WTC11 (cell line): ENCODE measurements at regions not wholly inside any gene's neighbourhood (a gene's known extent, or its start where the extent isn't known, plus 50 kb on each side); places are given as distances from the start of the nearest gene placed in this dataset.

Experiments
- ATAC-seq: fragments of 200-7000 bp; cut with Tn5 transposase; 2 replicates; pipeline ENCODE4 v1.10.0; 2021; ENCODE audit warnings: mild to moderate bottlenecking, moderate library complexity
- CTCF ChIA-PET: fragments of 300-600 bp; sonication (Branson Sonifier 250); formaldehyde crosslinking; loops from one replicate; lab custom pipeline; 2021; ENCODE audit warnings: antibody characterized with exemption; lab: Charles Lee
- POLR2A ChIA-PET: fragments of 350-600 bp; sonication (Branson Sonifier 250); formaldehyde crosslinking; loops from one replicate; lab custom pipeline; 2021; ENCODE audit warnings: antibody characterized with exemption; lab: Charles Lee
- DNase-seq: peaks from one replicate; pipeline ENCODE4 v3.0.0; 2021; ENCODE audit warnings: low spot score
- H3K27ac Mint-ChIP-seq: 2 replicates; pipeline ENCODE4 v1.8.0; 2021; ENCODE audit warnings: mixed read lengths
- H3K27me3 Mint-ChIP-seq: 2 replicates; pipeline ENCODE4 v1.8.0; 2021; ENCODE audit warnings: low read depth, mild to moderate bottlenecking, moderate library complexity, mixed read lengths
- H3K36me3 Mint-ChIP-seq: 2 replicates; pipeline ENCODE4 v1.8.0; 2021; ENCODE audit warnings: mixed read lengths
- H3K4me1 Mint-ChIP-seq: 2 replicates; pipeline ENCODE4 v1.8.0; 2022; ENCODE audit warnings: mixed read lengths
- H3K4me3 Mint-ChIP-seq: 2 replicates; pipeline ENCODE4 v1.8.0; 2021; ENCODE audit warnings: mild to moderate bottlenecking, moderate library complexity, mixed read lengths
- H3K9me3 Mint-ChIP-seq: 2 replicates; pipeline ENCODE4 v1.8.0; 2021; ENCODE audit warnings: mixed read lengths
- ELF4 ChIP-seq: sonication (generic); formaldehyde crosslinking; IDR thresholded peaks from 2 replicates; pipeline ENCODE4 v1.8.1; 2022; ENCODE audit warnings: low read depth, mild to moderate bottlenecking, moderate library complexity, missing genetic modification reagents
- GRHL2 ChIP-seq: fragments of 250-450 bp; sonication (Bioruptor Pico); IDR thresholded peaks from 2 replicates; pipeline ENCODE4 v1.8.0; 2022; ENCODE audit warnings: mild to moderate bottlenecking, moderate library complexity; ENCODE audit not compliant: insufficient replicate concordance, severe bottlenecking
- GTF2I ChIP-seq: fragments of 250-450 bp; sonication (Bioruptor Pico); conservative IDR thresholded peaks from 2 replicates; pipeline ENCODE4 v1.4.0; 2021; ENCODE audit warnings: mild to moderate bottlenecking
- IRF2 ChIP-seq: sonication (generic); formaldehyde crosslinking; IDR thresholded peaks from 2 replicates; pipeline ENCODE4 v1.8.0; 2022; ENCODE audit warnings: low read depth, missing genetic modification reagents, borderline replicate concordance
- JUN ChIP-seq: sonication (generic); formaldehyde crosslinking; IDR thresholded peaks from 2 replicates; pipeline ENCODE4 v1.8.0; 2023; ENCODE audit warnings: mild to moderate bottlenecking, missing genetic modification reagents
- PRDM15 ChIP-seq: sonication (generic); formaldehyde crosslinking; IDR thresholded peaks from 2 replicates; pipeline ENCODE4 v1.8.0; 2022; ENCODE audit warnings: missing genetic modification reagents
- RELA ChIP-seq: sonication (generic); formaldehyde crosslinking; IDR thresholded peaks from 2 replicates; pipeline ENCODE4 v1.8.1; 2022; ENCODE audit warnings: missing genetic modification reagents, mild to moderate bottlenecking, borderline replicate concordance
- TEAD1 ChIP-seq: sonication (generic); formaldehyde crosslinking; IDR thresholded peaks from 2 replicates; pipeline ENCODE4 v1.8.0; 2022; ENCODE audit warnings: mild to moderate bottlenecking, missing genetic modification reagents
- TEAD4 ChIP-seq: sonication (generic); formaldehyde crosslinking; IDR thresholded peaks from 2 replicates; pipeline ENCODE4 v1.8.0; 2022; ENCODE audit warnings: mild to moderate bottlenecking, missing genetic modification reagents
- ZNF263 ChIP-seq: sonication (generic); formaldehyde crosslinking; IDR thresholded peaks from 2 replicates; pipeline ENCODE4 v1.8.1; 2022; ENCODE audit warnings: low read depth, mild to moderate bottlenecking, moderate library complexity, missing genetic modification reagents
- ZNF396 ChIP-seq: fragments of 250-450 bp; sonication (Bioruptor Pico); IDR thresholded peaks from 2 replicates; pipeline ENCODE4 v1.8.0; 2021; ENCODE audit warnings: mild to moderate bottlenecking, moderate library complexity, borderline replicate concordance
- ZNF671 ChIP-seq: fragments of 250-450 bp; sonication (Bioruptor Pico); IDR thresholded peaks from 2 replicates; pipeline ENCODE4 v1.8.0; 2021; ENCODE audit warnings: mild to moderate bottlenecking
- TF ChIP-seq, protein P1 (sequence below): sonication (generic); formaldehyde crosslinking; IDR thresholded peaks from 2 replicates; pipeline ENCODE4 v1.8.1; 2022; ENCODE audit warnings: mild to moderate bottlenecking, moderate library complexity, missing genetic modification reagents
- TF ChIP-seq, protein P2 (sequence below): fragments of 250-450 bp; sonication (Bioruptor Pico); IDR thresholded peaks from 2 replicates; pipeline ENCODE4 v1.9.0; 2021; ENCODE audit warnings: mild to moderate bottlenecking, borderline replicate concordance
- TF ChIP-seq, protein P3 (sequence below): fragments of 250-450 bp; sonication (Bioruptor Pico); IDR thresholded peaks from 2 replicates; pipeline ENCODE4 v1.9.0; 2021; ENCODE audit warnings: mild to moderate bottlenecking
- TF ChIP-seq, protein P4 (sequence below): sonication (generic); formaldehyde crosslinking; IDR thresholded peaks from 2 replicates; pipeline ENCODE4 v1.8.1; 2023; ENCODE audit warnings: mild to moderate bottlenecking, moderate library complexity, missing genetic modification reagents
- TF ChIP-seq, protein P5 (sequence below): sonication (generic); formaldehyde crosslinking; conservative IDR thresholded peaks from 2 replicates; pipeline ENCODE4 v1.8.1; 2022; ENCODE audit warnings: mild to moderate bottlenecking, missing genetic modification reagents
- TF ChIP-seq, protein P6 (sequence below): sonication (generic); formaldehyde crosslinking; IDR thresholded peaks from 2 replicates; pipeline ENCODE4 v1.8.1; 2022; ENCODE audit warnings: low read depth, missing genetic modification reagents, borderline replicate concordance

GRCh38 chr11:21634956-21635355 is 557.9 kb upstream of the ANO5 start:
- no peak for ATAC-seq
- H3K27me3 Mint-ChIP-seq: no peaks in the 10 kb centered on the region
- POLR2A ChIA-PET: interaction anchor here (1.1 kb wide), 1 partner anchor 73 kb away, joined by 3 read pairs; no protein-coding TSS in a partner anchor
- H3K4me1 Mint-ChIP-seq: no peaks in the 10 kb centered on the region
- no peak overlapping the region for H3K27ac Mint-ChIP-seq
- no peaks in the 10 kb centered on the region for H3K36me3 Mint-ChIP-seq
- DNase-seq: no peak
- CTCF ChIA-PET: no interaction called here
- no peaks in the 10 kb centered on the region for H3K9me3 Mint-ChIP-seq
- TF ChIP-seq, protein P1, sequence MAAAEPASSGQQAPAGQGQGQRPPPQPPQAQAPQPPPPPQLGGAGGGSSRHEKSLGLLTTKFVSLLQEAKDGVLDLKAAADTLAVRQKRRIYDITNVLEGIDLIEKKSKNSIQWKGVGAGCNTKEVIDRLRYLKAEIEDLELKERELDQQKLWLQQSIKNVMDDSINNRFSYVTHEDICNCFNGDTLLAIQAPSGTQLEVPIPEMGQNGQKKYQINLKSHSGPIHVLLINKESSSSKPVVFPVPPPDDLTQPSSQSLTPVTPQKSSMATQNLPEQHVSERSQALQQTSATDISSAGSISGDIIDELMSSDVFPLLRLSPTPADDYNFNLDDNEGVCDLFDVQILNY (CRISPR knock-in tag): no peak
- TF ChIP-seq TEAD4 (CRISPR knock-in tag) (no peak), TEAD1 (no peak), RELA (CRISPR knock-in tag) (no peak), ELF4 (CRISPR knock-in tag) (no peak), JUN (CRISPR knock-in tag) (no peak), GTF2I (CRISPR knock-in tag) (no peak), GRHL2 (CRISPR knock-in tag) (no peak), IRF2 (CRISPR knock-in tag) (no peak), ZNF263 (CRISPR knock-in tag) (no peak)
- TF ChIP-seq, protein P2, sequence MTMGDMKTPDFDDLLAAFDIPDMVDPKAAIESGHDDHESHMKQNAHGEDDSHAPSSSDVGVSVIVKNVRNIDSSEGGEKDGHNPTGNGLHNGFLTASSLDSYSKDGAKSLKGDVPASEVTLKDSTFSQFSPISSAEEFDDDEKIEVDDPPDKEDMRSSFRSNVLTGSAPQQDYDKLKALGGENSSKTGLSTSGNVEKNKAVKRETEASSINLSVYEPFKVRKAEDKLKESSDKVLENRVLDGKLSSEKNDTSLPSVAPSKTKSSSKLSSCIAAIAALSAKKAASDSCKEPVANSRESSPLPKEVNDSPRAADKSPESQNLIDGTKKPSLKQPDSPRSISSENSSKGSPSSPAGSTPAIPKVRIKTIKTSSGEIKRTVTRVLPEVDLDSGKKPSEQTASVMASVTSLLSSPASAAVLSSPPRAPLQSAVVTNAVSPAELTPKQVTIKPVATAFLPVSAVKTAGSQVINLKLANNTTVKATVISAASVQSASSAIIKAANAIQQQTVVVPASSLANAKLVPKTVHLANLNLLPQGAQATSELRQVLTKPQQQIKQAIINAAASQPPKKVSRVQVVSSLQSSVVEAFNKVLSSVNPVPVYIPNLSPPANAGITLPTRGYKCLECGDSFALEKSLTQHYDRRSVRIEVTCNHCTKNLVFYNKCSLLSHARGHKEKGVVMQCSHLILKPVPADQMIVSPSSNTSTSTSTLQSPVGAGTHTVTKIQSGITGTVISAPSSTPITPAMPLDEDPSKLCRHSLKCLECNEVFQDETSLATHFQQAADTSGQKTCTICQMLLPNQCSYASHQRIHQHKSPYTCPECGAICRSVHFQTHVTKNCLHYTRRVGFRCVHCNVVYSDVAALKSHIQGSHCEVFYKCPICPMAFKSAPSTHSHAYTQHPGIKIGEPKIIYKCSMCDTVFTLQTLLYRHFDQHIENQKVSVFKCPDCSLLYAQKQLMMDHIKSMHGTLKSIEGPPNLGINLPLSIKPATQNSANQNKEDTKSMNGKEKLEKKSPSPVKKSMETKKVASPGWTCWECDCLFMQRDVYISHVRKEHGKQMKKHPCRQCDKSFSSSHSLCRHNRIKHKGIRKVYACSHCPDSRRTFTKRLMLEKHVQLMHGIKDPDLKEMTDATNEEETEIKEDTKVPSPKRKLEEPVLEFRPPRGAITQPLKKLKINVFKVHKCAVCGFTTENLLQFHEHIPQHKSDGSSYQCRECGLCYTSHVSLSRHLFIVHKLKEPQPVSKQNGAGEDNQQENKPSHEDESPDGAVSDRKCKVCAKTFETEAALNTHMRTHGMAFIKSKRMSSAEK: no peak
- TF ChIP-seq, protein P3, sequence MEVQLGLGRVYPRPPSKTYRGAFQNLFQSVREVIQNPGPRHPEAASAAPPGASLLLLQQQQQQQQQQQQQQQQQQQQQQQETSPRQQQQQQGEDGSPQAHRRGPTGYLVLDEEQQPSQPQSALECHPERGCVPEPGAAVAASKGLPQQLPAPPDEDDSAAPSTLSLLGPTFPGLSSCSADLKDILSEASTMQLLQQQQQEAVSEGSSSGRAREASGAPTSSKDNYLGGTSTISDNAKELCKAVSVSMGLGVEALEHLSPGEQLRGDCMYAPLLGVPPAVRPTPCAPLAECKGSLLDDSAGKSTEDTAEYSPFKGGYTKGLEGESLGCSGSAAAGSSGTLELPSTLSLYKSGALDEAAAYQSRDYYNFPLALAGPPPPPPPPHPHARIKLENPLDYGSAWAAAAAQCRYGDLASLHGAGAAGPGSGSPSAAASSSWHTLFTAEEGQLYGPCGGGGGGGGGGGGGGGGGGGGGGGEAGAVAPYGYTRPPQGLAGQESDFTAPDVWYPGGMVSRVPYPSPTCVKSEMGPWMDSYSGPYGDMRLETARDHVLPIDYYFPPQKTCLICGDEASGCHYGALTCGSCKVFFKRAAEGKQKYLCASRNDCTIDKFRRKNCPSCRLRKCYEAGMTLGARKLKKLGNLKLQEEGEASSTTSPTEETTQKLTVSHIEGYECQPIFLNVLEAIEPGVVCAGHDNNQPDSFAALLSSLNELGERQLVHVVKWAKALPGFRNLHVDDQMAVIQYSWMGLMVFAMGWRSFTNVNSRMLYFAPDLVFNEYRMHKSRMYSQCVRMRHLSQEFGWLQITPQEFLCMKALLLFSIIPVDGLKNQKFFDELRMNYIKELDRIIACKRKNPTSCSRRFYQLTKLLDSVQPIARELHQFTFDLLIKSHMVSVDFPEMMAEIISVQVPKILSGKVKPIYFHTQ (CRISPR knock-in tag): no peak
- TF ChIP-seq, protein P4, sequence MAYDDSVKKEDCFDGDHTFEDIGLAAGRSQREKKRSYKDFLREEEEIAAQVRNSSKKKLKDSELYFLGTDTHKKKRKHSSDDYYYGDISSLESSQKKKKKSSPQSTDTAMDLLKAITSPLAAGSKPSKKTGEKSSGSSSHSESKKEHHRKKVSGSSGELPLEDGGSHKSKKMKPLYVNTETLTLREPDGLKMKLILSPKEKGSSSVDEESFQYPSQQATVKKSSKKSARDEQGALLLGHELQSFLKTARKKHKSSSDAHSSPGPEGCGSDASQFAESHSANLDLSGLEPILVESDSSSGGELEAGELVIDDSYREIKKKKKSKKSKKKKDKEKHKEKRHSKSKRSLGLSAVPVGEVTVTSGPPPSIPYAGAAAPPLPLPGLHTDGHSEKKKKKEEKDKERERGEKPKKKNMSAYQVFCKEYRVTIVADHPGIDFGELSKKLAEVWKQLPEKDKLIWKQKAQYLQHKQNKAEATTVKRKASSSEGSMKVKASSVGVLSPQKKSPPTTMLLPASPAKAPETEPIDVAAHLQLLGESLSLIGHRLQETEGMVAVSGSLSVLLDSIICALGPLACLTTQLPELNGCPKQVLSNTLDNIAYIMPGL (CRISPR knock-in tag): no peak
- H3K4me3 Mint-ChIP-seq: no peak overlapping the region

GRCh38 chr11:21635394-21636145 is 557.3 kb upstream of the ANO5 start:
- ChIA-PET CTCF (no interaction called here), POLR2A (interaction anchor here (1.1 kb wide), 1 partner anchor 73 kb away, joined by 3 read pairs; no protein-coding TSS in a partner anchor)
- H3K27me3 Mint-ChIP-seq: no peaks in the 10 kb centered on the region
- no peak for DNase-seq
- H3K36me3 Mint-ChIP-seq: no peaks in the 10 kb centered on the region
- H3K9me3 Mint-ChIP-seq: no peaks in the 10 kb centered on the region
- ATAC-seq: no peak
- no peaks in the 10 kb centered on the region for H3K4me1 Mint-ChIP-seq
- no peak overlapping the region for H3K4me3 Mint-ChIP-seq
- no peak overlapping the region for H3K27ac Mint-ChIP-seq
- no peak for TF ChIP-seq ZNF396 (CRISPR knock-in tag)
- no peak for TF ChIP-seq ZNF671
- TF ChIP-seq, protein P5, sequence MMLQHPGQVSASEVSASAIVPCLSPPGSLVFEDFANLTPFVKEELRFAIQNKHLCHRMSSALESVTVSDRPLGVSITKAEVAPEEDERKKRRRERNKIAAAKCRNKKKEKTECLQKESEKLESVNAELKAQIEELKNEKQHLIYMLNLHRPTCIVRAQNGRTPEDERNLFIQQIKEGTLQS: no peak
- TF ChIP-seq, protein P6, sequence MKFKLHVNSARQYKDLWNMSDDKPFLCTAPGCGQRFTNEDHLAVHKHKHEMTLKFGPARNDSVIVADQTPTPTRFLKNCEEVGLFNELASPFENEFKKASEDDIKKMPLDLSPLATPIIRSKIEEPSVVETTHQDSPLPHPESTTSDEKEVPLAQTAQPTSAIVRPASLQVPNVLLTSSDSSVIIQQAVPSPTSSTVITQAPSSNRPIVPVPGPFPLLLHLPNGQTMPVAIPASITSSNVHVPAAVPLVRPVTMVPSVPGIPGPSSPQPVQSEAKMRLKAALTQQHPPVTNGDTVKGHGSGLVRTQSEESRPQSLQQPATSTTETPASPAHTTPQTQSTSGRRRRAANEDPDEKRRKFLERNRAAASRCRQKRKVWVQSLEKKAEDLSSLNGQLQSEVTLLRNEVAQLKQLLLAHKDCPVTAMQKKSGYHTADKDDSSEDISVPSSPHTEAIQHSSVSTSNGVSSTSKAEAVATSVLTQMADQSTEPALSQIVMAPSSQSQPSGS (CRISPR knock-in tag): no peak
- TF ChIP-seq PRDM15 (CRISPR knock-in tag): no peak
- no peak for TF ChIP-seq GTF2I (CRISPR knock-in tag)
